22Rv1 (cell line): ENCODE measurements at regions not wholly inside any gene's neighbourhood (a gene's known extent, or its start where the extent isn't known, plus 50 kb on each side); places are given as distances from the start of the nearest gene placed in this dataset.

Source experiments
- ZFX ChIP-seq: fragments of 450-650 bp; IDR thresholded peaks from 2 replicates; pipeline ENCODE4 v1.6.1; 2017; ENCODE audit warnings: antibody characterized with exemption, borderline replicate concordance
- TF ChIP-seq, protein P1 (sequence below): fragments of 450-650 bp; IDR thresholded peaks from 2 replicates; pipeline ENCODE4 v1.5.1; 2017; ENCODE audit warnings: mild to moderate bottlenecking

DNA sequence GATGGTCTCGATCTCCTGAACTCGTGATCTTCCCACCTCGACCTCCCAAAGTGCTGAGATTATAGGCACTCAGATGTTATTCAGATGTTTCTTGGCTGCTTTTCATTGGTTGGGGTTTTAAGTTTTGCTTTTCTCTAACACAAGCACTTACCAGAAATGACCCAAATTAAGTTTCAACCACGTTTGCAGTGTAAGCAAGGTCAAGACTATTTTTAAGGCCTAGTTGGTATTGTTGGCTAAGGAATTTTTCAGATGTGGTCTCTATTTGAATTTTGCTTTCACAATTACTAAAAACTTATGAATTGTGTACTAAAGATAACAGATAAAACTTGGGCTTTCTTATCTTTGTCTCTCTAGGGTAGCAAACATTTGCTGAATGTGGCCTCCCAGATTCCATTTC, 1756.9 kb upstream of the TENM3 start:
- TF ChIP-seq, protein P1, sequence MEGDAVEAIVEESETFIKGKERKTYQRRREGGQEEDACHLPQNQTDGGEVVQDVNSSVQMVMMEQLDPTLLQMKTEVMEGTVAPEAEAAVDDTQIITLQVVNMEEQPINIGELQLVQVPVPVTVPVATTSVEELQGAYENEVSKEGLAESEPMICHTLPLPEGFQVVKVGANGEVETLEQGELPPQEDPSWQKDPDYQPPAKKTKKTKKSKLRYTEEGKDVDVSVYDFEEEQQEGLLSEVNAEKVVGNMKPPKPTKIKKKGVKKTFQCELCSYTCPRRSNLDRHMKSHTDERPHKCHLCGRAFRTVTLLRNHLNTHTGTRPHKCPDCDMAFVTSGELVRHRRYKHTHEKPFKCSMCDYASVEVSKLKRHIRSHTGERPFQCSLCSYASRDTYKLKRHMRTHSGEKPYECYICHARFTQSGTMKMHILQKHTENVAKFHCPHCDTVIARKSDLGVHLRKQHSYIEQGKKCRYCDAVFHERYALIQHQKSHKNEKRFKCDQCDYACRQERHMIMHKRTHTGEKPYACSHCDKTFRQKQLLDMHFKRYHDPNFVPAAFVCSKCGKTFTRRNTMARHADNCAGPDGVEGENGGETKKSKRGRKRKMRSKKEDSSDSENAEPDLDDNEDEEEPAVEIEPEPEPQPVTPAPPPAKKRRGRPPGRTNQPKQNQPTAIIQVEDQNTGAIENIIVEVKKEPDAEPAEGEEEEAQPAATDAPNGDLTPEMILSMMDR = no peak
- no peak for TF ChIP-seq ZFX
